B cell (primary cell): ENCODE measurements at regions not wholly inside any gene's neighbourhood (a gene's known extent, or its start where the extent isn't known, plus 50 kb on each side); places are given as distances from the start of the nearest gene placed in this dataset.

Experiments used
- ATAC-seq: fragments of 200-7000 bp; cut with Tn5 transposase; one replicate; pipeline ENCODE4 v1.10.0; 2021; ENCODE audit warnings: low read depth, mild to moderate bottlenecking, moderate number of reproducible peaks, moderate library complexity
- CTCF ChIA-PET: fragments of 350-600 bp; sonication (Branson Sonifier 250); formaldehyde crosslinking; loops from one replicate; lab custom pipeline; 2021; ENCODE audit warnings: antibody characterized with exemption, inconsistent platforms; lab: Charles Lee
- POLR2A ChIA-PET: fragments of 350-600 bp; sonication (Branson Sonifier 250); formaldehyde crosslinking; loops from one replicate; lab custom pipeline; 2021; ENCODE audit warnings: antibody characterized with exemption; lab: Charles Lee
- DNase-seq: peaks from one replicate; pipeline ENCODE4 v3.0.0; 2013
- H2AFZ ChIP-seq: 2 replicates; pipeline ENCODE4 v1.6.1; 2012; ENCODE audit warnings: mild to moderate bottlenecking, low read depth, low read length; ENCODE audit not compliant: insufficient read depth, poor library complexity, severe bottlenecking
- H3K27ac ChIP-seq, 2 donors: 1 replicate in 1 of 2; 2 replicates in 1 of 2; pipeline ENCODE4 v1.5.1; 2012 to 2013; ENCODE audit warnings: low read length in 2 of 2, mild to moderate bottlenecking in 2 of 2, moderate library complexity in 1 of 2
- H3K27me3 ChIP-seq, 4 experiments: fragments of 200-600 bp in 1 of 4; sonication (generic) in 1 of 4; replicated peaks in 1 of 4; 1 replicate in 2 of 4; 2 replicates in 2 of 4; pipeline versions ENCODE4 v1.6.1 to v1.7.0; 2013 to 2016; ENCODE audit warnings: low read length in 3 of 4, mild to moderate bottlenecking in 2 of 4, mixed read lengths in 1 of 4, moderate library complexity in 1 of 4; ENCODE audit not compliant: insufficient read depth in 4 of 4, control insufficient read depth in 3 of 4; ENCODE audit errors: control extremely low read depth in 1 of 4
- H3K36me3 ChIP-seq, 2 experiments: replicated peaks in 1 of 2; 1 replicate in 1 of 2; 2 replicates in 1 of 2; pipeline versions ENCODE4 v1.6.1 to v1.7.1; 2013; ENCODE audit warnings: low read length in 1 of 2; ENCODE audit not compliant: insufficient read depth in 2 of 2, control insufficient read depth in 1 of 2; ENCODE audit errors: control extremely low read depth in 1 of 2, extremely low read depth in 1 of 2
- H3K4me1 ChIP-seq, 2 donors: fragments of 200-600 bp in 1 of 2; sonication (generic) in 1 of 2; 1 replicate in 1 of 2; 2 replicates in 1 of 2; pipeline versions ENCODE4 v1.5.1 to v1.6.1; 2013 to 2017; ENCODE audit warnings: low read length in 2 of 2; ENCODE audit not compliant: control insufficient read depth in 2 of 2, insufficient read depth in 2 of 2
- H3K4me2 ChIP-seq: replicated peaks from 2 replicates; pipeline ENCODE3; 2012; ENCODE audit warnings: mild to moderate bottlenecking, low read depth, low read length; ENCODE audit not compliant: poor library complexity, severe bottlenecking
- H3K4me3 ChIP-seq, 5 experiments: fragments of 200-600 bp in 1 of 5; sonication (generic) in 1 of 5; 1 replicate in 3 of 5; 2 replicates in 2 of 5; pipeline versions ENCODE4 v1.5.1 to v1.7.0; 2011 to 2016; ENCODE audit warnings: low read length in 4 of 5, mild to moderate bottlenecking in 4 of 5, low read depth in 2 of 5, control low read depth in 1 of 5, moderate library complexity in 1 of 5; ENCODE audit not compliant: insufficient read depth in 1 of 5; ENCODE audit errors: control extremely low read depth in 1 of 5, extremely low read depth in 1 of 5
- H3K79me2 ChIP-seq: fragments of 200-600 bp; sonication (generic); one replicate; pipeline ENCODE4 v1.6.0; 2016; ENCODE audit warnings: low read length; ENCODE audit not compliant: control insufficient read depth, insufficient read depth
- H3K9ac ChIP-seq: fragments of 200-600 bp; sonication (generic); 2 replicates; pipeline ENCODE4 v1.6.1; 2017; ENCODE audit warnings: mild to moderate bottlenecking, low read length, moderate library complexity
- H3K9me3 ChIP-seq, 3 donors: one replicate each; pipeline versions ENCODE4 v1.6.1 to v1.7.1; 2013; ENCODE audit warnings: low read length in 2 of 3; ENCODE audit not compliant: control insufficient read depth in 2 of 3, insufficient read depth in 1 of 3; ENCODE audit errors: control extremely low read depth in 1 of 3
- H4K20me1 ChIP-seq: 2 replicates; pipeline ENCODE4 v1.6.0; 2012; ENCODE audit warnings: mild to moderate bottlenecking, low read length; ENCODE audit not compliant: insufficient read depth, control insufficient read depth, poor library complexity, severe bottlenecking
- H3K27ac Mint-ChIP-seq: one replicate; pipeline ENCODE4 v1.8.0; 2021; ENCODE audit warnings: mixed read lengths
- H3K27me3 Mint-ChIP-seq: one replicate; pipeline ENCODE4 v1.8.0; 2021; ENCODE audit warnings: mixed read lengths
- H3K4me1 Mint-ChIP-seq: one replicate; pipeline ENCODE4 v1.8.0; 2021; ENCODE audit warnings: mixed read lengths
- H3K4me3 Mint-ChIP-seq: one replicate; pipeline ENCODE4 v1.8.0; 2021; ENCODE audit warnings: mixed read lengths
- H3K9me3 Mint-ChIP-seq: one replicate; pipeline ENCODE4 v1.8.0; 2022; ENCODE audit warnings: mixed read lengths; ENCODE audit not compliant: insufficient read depth
- EZH2 ChIP-seq: IDR thresholded peaks from 2 replicates; pipeline ENCODE4 v1.6.1; 2012; ENCODE audit warnings: borderline replicate concordance, low read depth, mild to moderate bottlenecking, moderate library complexity, low read length; ENCODE audit not compliant: insufficient read depth, poor library complexity, severe bottlenecking
- WGBS: methylation state at CpG from one replicate; pipeline ENCODE4 v1.1.5; 2013; ENCODE audit warnings: missing lambda C conversion rate; ENCODE audit not compliant: insufficient coverage; 5-methylcytosine and 5-hydroxymethylcytosine counted together
- intact Hi-C: fragments of 100-400 bp; cut with micrococcal nuclease; formaldehyde crosslinking; loops from one replicate; pipeline ENCODE4 v1.10.0; 2022
- TF ChIP-seq, protein P1 (sequence below): fragments of 200-600 bp; IDR thresholded peaks from one replicate; pipeline ENCODE4 v1.8.0; 2022; ENCODE audit warnings: antibody characterized with exemption, mild to moderate bottlenecking

GRCh38 chr3:98644168-98644567 lies 50.8 kb upstream of the CPOX start:
- WGBS: 100% methylated on average over 1 of the region's 3 CpGs
- H4K20me1 ChIP-seq: no peaks in the 10 kb centered on the region
- TF ChIP-seq, protein P1, sequence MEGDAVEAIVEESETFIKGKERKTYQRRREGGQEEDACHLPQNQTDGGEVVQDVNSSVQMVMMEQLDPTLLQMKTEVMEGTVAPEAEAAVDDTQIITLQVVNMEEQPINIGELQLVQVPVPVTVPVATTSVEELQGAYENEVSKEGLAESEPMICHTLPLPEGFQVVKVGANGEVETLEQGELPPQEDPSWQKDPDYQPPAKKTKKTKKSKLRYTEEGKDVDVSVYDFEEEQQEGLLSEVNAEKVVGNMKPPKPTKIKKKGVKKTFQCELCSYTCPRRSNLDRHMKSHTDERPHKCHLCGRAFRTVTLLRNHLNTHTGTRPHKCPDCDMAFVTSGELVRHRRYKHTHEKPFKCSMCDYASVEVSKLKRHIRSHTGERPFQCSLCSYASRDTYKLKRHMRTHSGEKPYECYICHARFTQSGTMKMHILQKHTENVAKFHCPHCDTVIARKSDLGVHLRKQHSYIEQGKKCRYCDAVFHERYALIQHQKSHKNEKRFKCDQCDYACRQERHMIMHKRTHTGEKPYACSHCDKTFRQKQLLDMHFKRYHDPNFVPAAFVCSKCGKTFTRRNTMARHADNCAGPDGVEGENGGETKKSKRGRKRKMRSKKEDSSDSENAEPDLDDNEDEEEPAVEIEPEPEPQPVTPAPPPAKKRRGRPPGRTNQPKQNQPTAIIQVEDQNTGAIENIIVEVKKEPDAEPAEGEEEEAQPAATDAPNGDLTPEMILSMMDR: no peak
- no peak for TF ChIP-seq EZH2
- intact Hi-C loops: no loop called here
- H3K4me1 ChIP-seq: no peaks in the 10 kb centered on the region
- POLR2A ChIA-PET: no interaction called here
- no peak overlapping the region for H3K27ac ChIP-seq
- H3K79me2 ChIP-seq: no peaks in the 10 kb centered on the region
- no peaks in the 10 kb centered on the region for H3K4me1 Mint-ChIP-seq
- DNase-seq (no peak), ATAC-seq (no peak)
- no peak overlapping the region for H3K4me2 ChIP-seq
- H3K27ac Mint-ChIP-seq: no peak overlapping the region
- H3K4me3 Mint-ChIP-seq: no peak overlapping the region
- CTCF ChIA-PET: no interaction called here
- no peak overlapping the region for H3K9ac ChIP-seq
- H3K27me3 Mint-ChIP-seq: peaks cover 10% of the 10 kb centered on the region
- no peak overlapping the region for H2AFZ ChIP-seq
- H3K9me3 Mint-ChIP-seq: no peaks in the 10 kb centered on the region
- no peak overlapping the region for H3K4me3 ChIP-seq
- no peaks in the 10 kb centered on the region for H3K27me3 ChIP-seq
- H3K36me3 ChIP-seq: no peaks in the 10 kb centered on the region
- peaks cover 0 to 4% (median 0%) of the 10 kb centered on the region in 3 donors for H3K9me3 ChIP-seq

- Mint-ChIP-seq H3K27me3 (peaks cover 10% of the 10 kb centered on the region), H3K27ac (no peak overlapping the region), H3K4me1 (no peaks in the 10 kb centered on the region), H3K9me3 (peaks cover 2% of the 10 kb centered on the region), H3K4me3 (no peak overlapping the region)
- H3K27ac ChIP-seq: no peak overlapping the region
- H3K9me3 ChIP-seq: peaks cover 0 to 4% (median 0%) of the 10 kb centered on the region in 3 donors
- no peaks in the 10 kb centered on the region for H3K36me3 ChIP-seq
- no peaks in the 10 kb centered on the region for H3K4me1 ChIP-seq
- H3K79me2 ChIP-seq: no peaks in the 10 kb centered on the region
- H3K27me3 ChIP-seq: no peaks in the 10 kb centered on the region
- ChIA-PET CTCF (no interaction called here), POLR2A (no interaction called here)
- no peak overlapping the region for H3K9ac ChIP-seq
- intact Hi-C loops: no loop called here
- TF ChIP-seq, protein P1: no peak
- TF ChIP-seq EZH2: no peak
- no peak for DNase-seq
- 79% methylated on average over 7 of the region's 7 CpGs for WGBS
- no peak overlapping the region for H2AFZ ChIP-seq
- no peak overlapping the region for H3K4me2 ChIP-seq
- no peak overlapping the region for H3K4me3 ChIP-seq
- no peaks in the 10 kb centered on the region for H4K20me1 ChIP-seq
- ATAC-seq: no peak
Measured at GRCh38 chr3:98645039-98645438, 51.6 kb upstream of the CPOX start.
